ENCODE measurements at regions not wholly inside any gene's neighbourhood (a gene's known extent, or its start where the extent isn't known, plus 50 kb on each side); places are given as distances from the start of the nearest gene placed in this dataset.
A peak's percentile ranks its signal among the peaks of the same experiment; 100 is the strongest.

DNA sequence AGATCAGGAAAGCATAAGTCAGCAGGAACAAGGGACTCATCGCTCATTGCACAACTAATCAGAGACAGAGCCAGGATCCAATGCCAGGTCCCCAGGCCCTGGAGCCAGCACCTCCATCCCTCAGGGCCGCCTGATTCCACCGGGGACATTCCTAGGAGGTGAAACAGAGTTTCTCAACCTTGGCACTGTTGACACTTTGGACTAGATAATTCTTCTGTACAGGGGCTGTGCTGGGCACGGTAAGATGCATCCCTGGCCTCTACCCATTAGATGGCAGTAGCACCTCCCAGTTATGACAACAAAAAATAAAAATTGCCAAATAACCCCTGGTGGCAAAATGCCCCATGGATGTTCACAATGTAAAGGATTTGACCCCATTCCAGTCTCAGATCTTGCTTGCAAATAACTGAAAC lies 127.7 kb downstream of the MTHFS start:
- Histone ChIP-seq H3K4me1 (ENCODE audit: insufficient read depth, poor library complexity, severe bottlenecking) (no peaks in the 10 kb centered on the region), H3K9me3 (ENCODE audit: severe bottlenecking) (no peaks in the 10 kb centered on the region), H3K4me3 (ENCODE audit: severe bottlenecking) (no peak overlapping the region), H3K27ac (ENCODE audit: poor library complexity, severe bottlenecking) (no peak overlapping the region), H3K27me3 (ENCODE audit: insufficient read depth, poor library complexity, severe bottlenecking) (peaks cover 20% of the 10 kb centered on the region), H3K36me3 (ENCODE audit: low read depth) (no peaks in the 10 kb centered on the region)
- TF ChIP-seq, protein P1, sequence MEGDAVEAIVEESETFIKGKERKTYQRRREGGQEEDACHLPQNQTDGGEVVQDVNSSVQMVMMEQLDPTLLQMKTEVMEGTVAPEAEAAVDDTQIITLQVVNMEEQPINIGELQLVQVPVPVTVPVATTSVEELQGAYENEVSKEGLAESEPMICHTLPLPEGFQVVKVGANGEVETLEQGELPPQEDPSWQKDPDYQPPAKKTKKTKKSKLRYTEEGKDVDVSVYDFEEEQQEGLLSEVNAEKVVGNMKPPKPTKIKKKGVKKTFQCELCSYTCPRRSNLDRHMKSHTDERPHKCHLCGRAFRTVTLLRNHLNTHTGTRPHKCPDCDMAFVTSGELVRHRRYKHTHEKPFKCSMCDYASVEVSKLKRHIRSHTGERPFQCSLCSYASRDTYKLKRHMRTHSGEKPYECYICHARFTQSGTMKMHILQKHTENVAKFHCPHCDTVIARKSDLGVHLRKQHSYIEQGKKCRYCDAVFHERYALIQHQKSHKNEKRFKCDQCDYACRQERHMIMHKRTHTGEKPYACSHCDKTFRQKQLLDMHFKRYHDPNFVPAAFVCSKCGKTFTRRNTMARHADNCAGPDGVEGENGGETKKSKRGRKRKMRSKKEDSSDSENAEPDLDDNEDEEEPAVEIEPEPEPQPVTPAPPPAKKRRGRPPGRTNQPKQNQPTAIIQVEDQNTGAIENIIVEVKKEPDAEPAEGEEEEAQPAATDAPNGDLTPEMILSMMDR (IDR thresholded peaks at IDR 0.05; ENCODE audit: poor library complexity, severe bottlenecking): peak; percentile 55
- ATAC-seq (ENCODE audit: low read depth) (peak; percentile 70), DNase-seq (ENCODE audit: low spot score) (no peak)

- no peaks in the 10 kb centered on the region for H3K4me1 ChIP-seq (ENCODE audit: insufficient read depth, poor library complexity, severe bottlenecking)
- H3K36me3 ChIP-seq (ENCODE audit: low read depth): no peaks in the 10 kb centered on the region
- TF ChIP-seq, protein P1 (IDR thresholded peaks at IDR 0.05; ENCODE audit: poor library complexity, severe bottlenecking): no peak
- DNase-seq (ENCODE audit: low spot score) (no peak), ATAC-seq (ENCODE audit: low read depth) (no peak)
- H3K9me3 ChIP-seq (ENCODE audit: severe bottlenecking): no peaks in the 10 kb centered on the region
- peaks cover 19% of the 10 kb centered on the region for H3K27me3 ChIP-seq (ENCODE audit: insufficient read depth, poor library complexity, severe bottlenecking)
- H3K27ac ChIP-seq (ENCODE audit: poor library complexity, severe bottlenecking): no peak overlapping the region
- no peak overlapping the region for H3K4me3 ChIP-seq (ENCODE audit: severe bottlenecking)
Measured at GRCh38 chr15:79769933-79770759, 126.7 kb downstream of the MTHFS start.

- Histone ChIP-seq H3K9me3 (ENCODE audit: severe bottlenecking) (no peaks in the 10 kb centered on the region), H3K27me3 (ENCODE audit: insufficient read depth, poor library complexity, severe bottlenecking) (no peaks in the 10 kb centered on the region), H3K27ac (ENCODE audit: poor library complexity, severe bottlenecking) (no peak overlapping the region), H3K4me3 (ENCODE audit: severe bottlenecking) (no peak overlapping the region), H3K36me3 (ENCODE audit: low read depth) (no peaks in the 10 kb centered on the region), H3K4me1 (ENCODE audit: insufficient read depth, poor library complexity, severe bottlenecking) (no peaks in the 10 kb centered on the region)
- DNase-seq (ENCODE audit: low spot score): no peak
- ATAC-seq (ENCODE audit: low read depth): no peak
- TF ChIP-seq, protein P1 (IDR thresholded peaks at IDR 0.05; ENCODE audit: poor library complexity, severe bottlenecking): no peak
Measured at GRCh38 chr15:79773128-79773527, 123.7 kb downstream of the MTHFS start.

- Histone ChIP-seq H3K27ac (ENCODE audit: poor library complexity, severe bottlenecking) (no peak overlapping the region), H3K4me3 (ENCODE audit: severe bottlenecking) (no peak overlapping the region), H3K4me1 (ENCODE audit: insufficient read depth, poor library complexity, severe bottlenecking) (no peaks in the 10 kb centered on the region), H3K9me3 (ENCODE audit: severe bottlenecking) (no peaks in the 10 kb centered on the region), H3K27me3 (ENCODE audit: insufficient read depth, poor library complexity, severe bottlenecking) (no peaks in the 10 kb centered on the region), H3K36me3 (ENCODE audit: low read depth) (no peaks in the 10 kb centered on the region)
- DNase-seq (ENCODE audit: low spot score): no peak
- TF ChIP-seq, protein P1 (IDR thresholded peaks at IDR 0.05; ENCODE audit: poor library complexity, severe bottlenecking): no peak
- no peak for ATAC-seq (ENCODE audit: low read depth)
Measured at GRCh38 chr15:79775821-79776220, 121.0 kb downstream of the MTHFS start.

DNA sequence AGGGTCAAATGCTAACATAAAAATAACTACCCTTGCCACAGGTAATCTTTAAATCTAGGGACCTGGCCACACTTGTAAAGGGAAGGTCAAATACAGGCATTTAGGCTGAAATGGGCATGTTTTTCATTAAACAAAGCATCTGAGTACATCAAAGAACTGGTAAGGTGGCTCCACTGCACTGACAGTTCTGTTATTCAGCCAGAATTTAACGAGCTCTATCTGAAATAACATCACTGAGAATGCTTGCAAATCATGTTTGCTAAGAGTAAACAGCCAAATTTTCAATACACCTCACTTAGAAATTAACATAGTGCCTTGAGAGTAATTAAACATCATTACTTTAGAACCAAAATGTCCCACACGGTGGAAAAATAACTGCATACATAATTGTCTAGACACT lies 118.9 kb downstream of the MTHFS start:
- DNase-seq (ENCODE audit: low spot score) (no peak), ATAC-seq (ENCODE audit: low read depth) (no peak)
- H3K36me3 ChIP-seq (ENCODE audit: low read depth): no peaks in the 10 kb centered on the region
- peaks cover 10% of the 10 kb centered on the region for H3K27me3 ChIP-seq (ENCODE audit: insufficient read depth, poor library complexity, severe bottlenecking)
- no peak overlapping the region for H3K4me3 ChIP-seq (ENCODE audit: severe bottlenecking)
- no peaks in the 10 kb centered on the region for H3K9me3 ChIP-seq (ENCODE audit: severe bottlenecking)
- no peak overlapping the region for H3K27ac ChIP-seq (ENCODE audit: poor library complexity, severe bottlenecking)
- TF ChIP-seq, protein P1 (IDR thresholded peaks at IDR 0.05; ENCODE audit: poor library complexity, severe bottlenecking): no peak
- H3K4me1 ChIP-seq (ENCODE audit: insufficient read depth, poor library complexity, severe bottlenecking): no peaks in the 10 kb centered on the region
